ENCODE measurements at regions not wholly inside any gene's neighbourhood (a gene's known extent, or its start where the extent isn't known, plus 50 kb on each side); places are given as distances from the start of the nearest gene placed in this dataset.
"Not testable (repeated sequence)": the region's sequence is repeated elsewhere in the genome, so short reads cannot be mapped to it uniquely, and the experiment has no call there.

DNA sequence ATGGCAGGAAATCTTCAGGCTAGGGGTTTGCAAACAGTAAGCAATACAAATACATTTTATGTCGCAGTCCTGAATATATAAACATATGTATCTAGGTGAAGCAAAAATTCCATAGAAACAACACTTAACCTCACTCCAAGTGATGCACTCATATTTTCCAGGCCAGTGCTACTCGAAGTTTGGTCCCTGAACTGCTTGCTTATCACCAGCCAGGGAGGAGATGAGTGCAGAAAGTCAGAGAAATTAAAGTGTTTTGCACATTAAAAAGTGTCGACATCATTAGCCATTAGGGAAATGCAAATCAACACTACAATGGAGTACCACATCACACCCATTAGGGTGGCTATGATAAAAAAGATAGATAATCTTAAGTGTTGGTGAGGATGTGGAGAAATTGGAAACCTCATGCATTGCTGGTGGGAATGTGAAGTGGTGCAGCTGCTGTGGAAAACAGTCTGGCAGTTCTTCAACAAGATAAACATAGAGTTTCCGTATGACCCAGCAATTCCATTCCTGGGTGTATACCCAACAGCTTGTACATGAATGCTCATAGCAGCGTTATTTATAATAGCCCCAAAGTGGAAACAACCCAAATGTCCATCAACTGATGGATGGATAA is 70.5 kb upstream of the CSF1 start:
- Histone ChIP-seq H3K23ac (ENCODE audit: low read length in 2 of 2) (no peak overlapping the region), H3K27me3 (ENCODE audit: control insufficient read depth in 1 of 2, insufficient read depth in 1 of 2, low read length in 2 of 2) (no peaks in the 10 kb centered on the region), H3K18ac (ENCODE audit: low read depth in 1 of 2, low read length in 2 of 2) (no peak overlapping the region), H3K4me1 (ENCODE audit: control insufficient read depth, insufficient read depth, low read depth, low read length) (no peaks in the 10 kb centered on the region), H3K36me3 (ENCODE audit: control insufficient read depth in 1 of 2, insufficient read depth in 2 of 2, low read depth in 1 of 2, low read length in 2 of 2) (no peaks in the 10 kb centered on the region), H3K14ac (ENCODE audit: low read length in 2 of 2) (no peak overlapping the region), H2BK120ac (ENCODE audit: low read depth, low read length) (no peak overlapping the region), H2AFZ (ENCODE audit: low read depth, low read length) (no peak overlapping the region), H3K27ac (ENCODE audit: low read length, poor library complexity, severe bottlenecking) (no peak overlapping the region), H4K8ac (ENCODE audit: low read length) (no peak overlapping the region), H2AK5ac (ENCODE audit: low read length, severe bottlenecking) (no peak overlapping the region), H4K91ac (ENCODE audit: low read length) (no peak overlapping the region), H2BK5ac (ENCODE audit: low read depth, low read length, poor library complexity, severe bottlenecking) (no peak overlapping the region), H2BK15ac (ENCODE audit: low read depth, poor library complexity, severe bottlenecking) (no peak overlapping the region), H3K79me1 (replicated peaks; ENCODE audit: low read length, poor library complexity, severe bottlenecking) (no peaks in the 10 kb centered on the region), H3K4me3 (ENCODE audit: insufficient read depth in 1 of 2, low read depth in 1 of 2, low read length in 2 of 2) (no peak overlapping the region), H3K9ac (ENCODE audit: low read length) (no peak overlapping the region), H3K4me2 (ENCODE audit: low read length, poor library complexity, severe bottlenecking) (no peak overlapping the region), H3K4ac (ENCODE audit: low read depth in 1 of 2, low read length in 2 of 2) (no peak overlapping the region), H3K9me3 (ENCODE audit: control insufficient read depth, low read length) (no peaks in the 10 kb centered on the region), H2BK12ac (ENCODE audit: low read length in 2 of 2) (no peak overlapping the region)
- peak; percentile 76 for DNase-seq
- WGBS, result 20% methylated on average over 1 of the region's 5 CpGs

DNA sequence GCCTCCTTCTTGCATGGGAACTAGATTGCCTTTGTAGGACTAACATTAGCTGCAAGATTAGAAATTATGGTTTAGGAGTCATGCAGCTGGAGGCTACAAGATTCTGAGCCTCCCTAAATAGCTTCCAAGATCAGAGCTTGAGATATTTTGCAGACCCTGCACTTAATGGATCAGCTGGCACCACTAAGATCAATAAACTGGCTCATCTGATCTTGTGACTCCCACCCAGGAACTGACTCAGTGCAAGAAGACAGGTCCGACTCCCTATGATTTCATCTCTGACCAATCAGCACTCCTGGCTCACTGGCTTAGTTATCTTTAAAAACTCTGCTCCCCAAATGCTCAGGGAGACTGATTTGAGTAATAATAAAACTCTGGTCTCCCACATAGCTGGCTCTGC is 71.4 kb upstream of the CSF1 start:
- WGBS, result 86% methylated on average over 1 of the region's 1 CpG
- H3K79me1 ChIP-seq (replicated peaks; ENCODE audit: low read length, poor library complexity, severe bottlenecking); H3K14ac ChIP-seq (ENCODE audit: low read length in 2 of 2); H4K8ac ChIP-seq (ENCODE audit: low read length); H3K27me3 ChIP-seq (ENCODE audit: control insufficient read depth in 1 of 2, insufficient read depth in 1 of 2, low read length in 2 of 2); H3K18ac ChIP-seq (ENCODE audit: low read depth in 1 of 2, low read length in 2 of 2); H2BK120ac ChIP-seq (ENCODE audit: low read depth, low read length); H2BK12ac ChIP-seq (ENCODE audit: low read length in 2 of 2); H3K4me1 ChIP-seq (ENCODE audit: control insufficient read depth, insufficient read depth, low read depth, low read length); H3K27ac ChIP-seq (ENCODE audit: low read length, poor library complexity, severe bottlenecking); H2AFZ ChIP-seq (ENCODE audit: low read depth, low read length); H2AK5ac ChIP-seq (ENCODE audit: low read length, severe bottlenecking); H3K36me3 ChIP-seq (ENCODE audit: control insufficient read depth in 1 of 2, insufficient read depth in 2 of 2, low read depth in 1 of 2, low read length in 2 of 2); H3K4me2 ChIP-seq (ENCODE audit: low read length, poor library complexity, severe bottlenecking); DNase-seq; H4K91ac ChIP-seq (ENCODE audit: low read length); H2BK15ac ChIP-seq (ENCODE audit: low read depth, poor library complexity, severe bottlenecking); H3K23ac ChIP-seq (ENCODE audit: low read length in 2 of 2); H2BK5ac ChIP-seq (ENCODE audit: low read depth, low read length, poor library complexity, severe bottlenecking); H3K4me3 ChIP-seq (ENCODE audit: insufficient read depth in 1 of 2, low read depth in 1 of 2, low read length in 2 of 2); H3K4ac ChIP-seq (ENCODE audit: low read depth in 1 of 2, low read length in 2 of 2); H3K9me3 ChIP-seq (ENCODE audit: control insufficient read depth, low read length): not testable (repeated sequence)
- H3K9ac ChIP-seq (ENCODE audit: low read length), result peak overlapping the region; percentile 44

DNA sequence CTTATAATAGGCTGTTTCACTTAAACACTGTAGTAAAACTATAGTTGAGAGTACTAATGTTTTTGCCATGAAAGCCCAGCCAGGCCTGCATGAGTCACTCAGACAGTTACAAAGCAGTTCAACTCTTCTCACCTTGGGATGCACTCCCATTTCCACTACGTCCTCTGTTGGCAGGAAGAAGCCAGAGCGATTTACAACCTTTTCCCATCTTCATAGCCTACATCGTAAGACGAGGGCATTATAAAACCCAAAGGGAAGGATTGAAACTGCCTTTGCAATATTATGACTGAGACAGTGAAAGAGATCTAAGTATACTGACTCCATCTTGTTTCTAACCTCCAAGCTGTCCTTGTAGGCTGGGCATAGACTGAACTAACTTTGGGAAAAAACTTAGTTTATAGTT is 71.8 kb upstream of the CSF1 start:
- Histone ChIP-seq H2BK15ac (ENCODE audit: low read depth, poor library complexity, severe bottlenecking) (no peak overlapping the region), H4K91ac (ENCODE audit: low read length) (no peak overlapping the region), H2AK5ac (ENCODE audit: low read length, severe bottlenecking) (no peak overlapping the region), H4K8ac (ENCODE audit: low read length) (no peak overlapping the region), H3K4me1 (ENCODE audit: control insufficient read depth, insufficient read depth, low read depth, low read length) (no peaks in the 10 kb centered on the region), H3K4me3 (ENCODE audit: insufficient read depth in 1 of 2, low read depth in 1 of 2, low read length in 2 of 2) (no peak overlapping the region), H3K18ac (ENCODE audit: low read depth in 1 of 2, low read length in 2 of 2) (no peak overlapping the region), H2BK120ac (ENCODE audit: low read depth, low read length) (no peak overlapping the region), H3K27me3 (ENCODE audit: control insufficient read depth in 1 of 2, insufficient read depth in 1 of 2, low read length in 2 of 2) (no peaks in the 10 kb centered on the region), H3K36me3 (ENCODE audit: control insufficient read depth in 1 of 2, insufficient read depth in 2 of 2, low read depth in 1 of 2, low read length in 2 of 2) (no peaks in the 10 kb centered on the region), H3K9me3 (ENCODE audit: control insufficient read depth, low read length) (no peaks in the 10 kb centered on the region), H3K14ac (ENCODE audit: low read length in 2 of 2) (no peak overlapping the region), H3K4ac (ENCODE audit: low read depth in 1 of 2, low read length in 2 of 2) (no peak overlapping the region), H3K4me2 (ENCODE audit: low read length, poor library complexity, severe bottlenecking) (no peak overlapping the region), H3K9ac (ENCODE audit: low read length) (peak overlapping the region; percentile 44), H2BK5ac (ENCODE audit: low read depth, low read length, poor library complexity, severe bottlenecking) (no peak overlapping the region), H3K23ac (ENCODE audit: low read length in 2 of 2) (no peak overlapping the region), H2AFZ (ENCODE audit: low read depth, low read length) (no peak overlapping the region), H3K27ac (ENCODE audit: low read length, poor library complexity, severe bottlenecking) (no peak overlapping the region), H2BK12ac (ENCODE audit: low read length in 2 of 2) (no peak overlapping the region), H3K79me1 (replicated peaks; ENCODE audit: low read length, poor library complexity, severe bottlenecking) (no peaks in the 10 kb centered on the region)
- WGBS, result 50% methylated on average over 2 of the region's 4 CpGs
- DNase-seq, result peak; percentile 70

DNA sequence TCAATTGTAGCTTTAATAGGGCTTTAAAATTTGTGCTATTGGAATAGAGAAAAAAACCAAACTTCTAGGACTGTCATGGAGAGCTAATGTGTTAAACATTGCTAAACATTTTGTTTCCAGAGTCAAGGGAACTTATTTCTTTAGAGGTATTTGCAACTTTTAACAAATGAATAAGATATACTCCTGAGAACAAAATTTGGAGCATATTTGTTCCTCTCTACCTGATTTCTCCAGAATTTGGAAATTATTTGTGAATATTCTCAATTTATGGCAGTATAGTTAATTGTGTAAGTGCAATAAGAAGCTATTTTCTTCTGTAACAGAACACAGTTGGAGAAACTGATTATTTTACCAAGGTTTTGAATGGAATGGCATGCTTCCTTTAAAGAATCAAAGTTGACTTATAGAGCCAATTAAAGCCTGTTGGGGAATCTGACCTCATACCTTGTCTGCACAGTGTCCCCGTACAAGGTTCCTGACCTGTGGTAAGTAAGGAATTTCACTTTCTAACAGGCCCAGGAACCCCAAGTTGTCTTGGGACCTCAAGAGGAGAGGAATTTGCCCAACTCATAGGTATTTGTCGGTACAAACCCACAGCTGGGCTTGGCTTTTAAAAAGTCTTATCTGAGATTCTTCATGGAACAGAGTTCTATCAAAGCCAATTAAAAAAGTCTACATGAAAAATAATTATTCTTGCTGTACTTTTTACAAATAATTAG is 72.6 kb upstream of the CSF1 start:
- no peak overlapping the region for H2BK12ac ChIP-seq (ENCODE audit: low read length in 2 of 2)
- no peak for DNase-seq
- H2BK120ac ChIP-seq (ENCODE audit: low read depth, low read length), result no peak overlapping the region
- no peak overlapping the region for H2BK5ac ChIP-seq (ENCODE audit: low read depth, low read length, poor library complexity, severe bottlenecking)
- 82% methylated on average over 1 of the region's 2 CpGs for WGBS
- H3K4ac ChIP-seq (ENCODE audit: low read depth in 1 of 2, low read length in 2 of 2), result no peak overlapping the region
- H4K91ac ChIP-seq (ENCODE audit: low read length), result no peak overlapping the region
- H3K9ac ChIP-seq (ENCODE audit: low read length), result peak overlapping the region; percentile 44
- no peak overlapping the region for H3K14ac ChIP-seq (ENCODE audit: low read length in 2 of 2)
- H3K27ac ChIP-seq (ENCODE audit: low read length, poor library complexity, severe bottlenecking), result no peak overlapping the region
- no peak overlapping the region for H4K8ac ChIP-seq (ENCODE audit: low read length)
- H3K4me3 ChIP-seq (ENCODE audit: insufficient read depth in 1 of 2, low read depth in 1 of 2, low read length in 2 of 2), result no peak overlapping the region
- no peak overlapping the region for H3K4me2 ChIP-seq (ENCODE audit: low read length, poor library complexity, severe bottlenecking)
- H3K36me3 ChIP-seq (ENCODE audit: control insufficient read depth in 1 of 2, insufficient read depth in 2 of 2, low read depth in 1 of 2, low read length in 2 of 2), result no peaks in the 10 kb centered on the region
- H3K23ac ChIP-seq (ENCODE audit: low read length in 2 of 2), result no peak overlapping the region
- H3K4me1 ChIP-seq (ENCODE audit: control insufficient read depth, insufficient read depth, low read depth, low read length), result no peaks in the 10 kb centered on the region
- H2BK15ac ChIP-seq (ENCODE audit: low read depth, poor library complexity, severe bottlenecking), result no peak overlapping the region
- no peaks in the 10 kb centered on the region for H3K27me3 ChIP-seq (ENCODE audit: control insufficient read depth in 1 of 2, insufficient read depth in 1 of 2, low read length in 2 of 2)
- no peak overlapping the region for H2AK5ac ChIP-seq (ENCODE audit: low read length, severe bottlenecking)
- H3K79me1 ChIP-seq (replicated peaks; ENCODE audit: low read length, poor library complexity, severe bottlenecking), result no peaks in the 10 kb centered on the region
- no peaks in the 10 kb centered on the region for H3K9me3 ChIP-seq (ENCODE audit: control insufficient read depth, low read length)
- no peak overlapping the region for H2AFZ ChIP-seq (ENCODE audit: low read depth, low read length)
- H3K18ac ChIP-seq (ENCODE audit: low read depth in 1 of 2, low read length in 2 of 2), result no peak overlapping the region
